ENCODE measurements at regions not wholly inside any gene's neighbourhood (a gene's known extent, or its start where the extent isn't known, plus 50 kb on each side); places are given as distances from the start of the nearest gene placed in this dataset.

GRCh38 chr2:217420854-217421253, 561.0 kb upstream of the TNP1 start:
- no peak for TF ChIP-seq CTCF (IDR thresholded peaks at IDR 0.05)
- no peak for TF ChIP-seq POLR2AphosphoS5 (IDR thresholded peaks at IDR 0.05; ENCODE audit: low read depth, low read length)

Measured in Panc1 (cell line).